Activated CD8-positive, alpha-beta memory T cell treated with anti-CD3 and anti-CD28 coated beads, Interleukin-2, amount 10 ng/mL, durations not matched to agents 7 days and 5 days (primary cell): ENCODE measurements at regions not wholly inside any gene's neighbourhood (a gene's known extent, or its start where the extent isn't known, plus 50 kb on each side); places are given as distances from the start of the nearest gene placed in this dataset.
"Not testable (repeated sequence)": the region's sequence is repeated elsewhere in the genome, so short reads cannot be mapped to it uniquely, and the experiment has no call there.

Experiments used
- ATAC-seq: fragments of 150-1000 bp; cut with Tn5 transposase; one replicate; pipeline ENCODE4 v1.10.0; 2021; ENCODE audit warnings: moderate library complexity
- CTCF ChIA-PET: fragments of 350-600 bp; sonication (Branson Sonifier 250); formaldehyde crosslinking; loops from one replicate; lab custom pipeline; 2021; ENCODE audit warnings: antibody characterized with exemption; lab: Charles Lee
- DNase-seq: peaks from one replicate; pipeline ENCODE4 v3.0.0-alpha.2; 2020
- H3K27ac Mint-ChIP-seq: one replicate; pipeline ENCODE4 v1.8.0; 2021; ENCODE audit warnings: mild to moderate bottlenecking, mixed read lengths
- H3K27me3 Mint-ChIP-seq: one replicate; pipeline ENCODE4 v1.8.0; 2021; ENCODE audit warnings: mixed read lengths
- H3K36me3 Mint-ChIP-seq: one replicate; pipeline ENCODE4 v1.8.0; 2021; ENCODE audit warnings: mild to moderate bottlenecking, mixed read lengths
- H3K4me1 Mint-ChIP-seq: one replicate; pipeline ENCODE4 v1.8.0; 2021; ENCODE audit warnings: mixed read lengths
- H3K4me3 Mint-ChIP-seq: one replicate; pipeline ENCODE4 v1.8.0; 2021; ENCODE audit warnings: mild to moderate bottlenecking, moderate library complexity, mixed read lengths
- H3K9me3 Mint-ChIP-seq: one replicate; pipeline ENCODE4 v1.8.0; 2022; ENCODE audit warnings: low read depth, mixed read lengths

DNA sequence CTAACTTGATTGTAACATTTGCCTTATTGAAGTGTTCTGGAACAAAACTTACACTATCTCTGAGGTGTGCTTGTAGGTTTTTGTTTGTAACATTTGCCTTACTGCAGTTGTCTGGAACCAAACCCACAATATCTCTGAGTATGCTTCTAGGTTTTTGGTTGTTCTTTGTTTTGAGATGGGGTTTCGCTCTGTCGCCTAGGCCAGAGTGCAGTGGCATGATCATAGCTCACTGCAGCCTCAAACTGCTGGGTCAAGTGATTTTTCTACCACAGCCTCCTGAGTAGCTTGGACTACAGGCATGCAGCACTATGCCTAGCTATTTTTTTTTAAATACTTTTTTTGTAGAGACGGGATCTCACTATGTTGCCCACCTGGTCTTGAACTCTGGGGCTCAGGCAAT, 1464.6 kb downstream of the FOXD4L5 start:
- CTCF ChIA-PET, H3K4me3 Mint-ChIP-seq, H3K27ac Mint-ChIP-seq, ATAC-seq, DNase-seq: not testable (repeated sequence)
- H3K9me3 Mint-ChIP-seq, result peaks cover 17% of the 10 kb centered on the region
- H3K27me3 Mint-ChIP-seq, result peaks cover 10% of the 10 kb centered on the region
- H3K4me1 Mint-ChIP-seq, result peaks cover 17% of the 10 kb centered on the region
- H3K36me3 Mint-ChIP-seq, result peaks cover 12% of the 10 kb centered on the region

DNA sequence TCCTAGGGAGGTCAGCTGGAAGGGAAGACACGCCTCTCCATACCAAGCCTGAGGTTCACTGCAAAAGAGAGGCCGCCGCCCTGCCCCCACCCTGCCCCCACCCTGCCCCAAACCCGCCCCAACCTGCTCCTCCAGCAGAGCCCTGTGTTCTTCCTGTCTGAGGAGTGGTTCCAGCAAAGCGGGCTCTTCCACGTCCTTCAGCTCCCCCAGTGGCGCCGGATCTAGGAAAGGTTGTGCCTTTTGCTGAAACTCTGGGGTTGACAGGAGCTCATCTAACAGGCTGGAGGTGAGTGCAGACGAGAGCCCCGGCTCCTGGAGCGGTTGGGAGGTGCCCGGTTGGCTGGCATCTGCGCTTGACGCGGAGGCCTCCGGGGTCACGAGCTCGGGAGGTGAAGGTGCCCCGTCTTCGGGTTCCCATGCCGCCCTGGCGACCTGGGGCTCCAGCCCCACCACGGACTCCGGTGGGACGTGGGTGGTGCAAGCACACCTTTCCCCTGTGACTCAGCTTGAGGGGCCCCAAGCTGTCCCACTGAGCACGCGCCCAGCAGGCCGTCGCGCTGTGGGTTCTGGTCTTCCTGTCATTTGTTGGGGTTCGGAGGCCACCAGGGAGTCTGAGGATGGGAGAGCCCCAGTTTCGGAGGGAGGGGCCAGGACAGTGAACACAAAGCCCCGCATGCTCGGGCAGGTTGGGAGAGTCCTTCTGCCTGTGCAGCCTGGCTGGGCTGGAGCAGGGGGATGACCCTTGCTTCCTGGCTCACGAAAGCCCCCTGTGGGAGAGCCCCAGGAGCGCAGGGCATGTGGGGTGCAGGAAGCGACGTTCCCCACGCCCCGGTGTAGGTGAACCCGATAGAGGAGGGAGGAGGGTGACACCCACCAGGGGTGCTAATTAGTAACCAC, 1467.1 kb downstream of the FOXD4L5 start:
- peak; percentile 68 for ATAC-seq
- H3K9me3 Mint-ChIP-seq, result peaks cover 11% of the 10 kb centered on the region
- H3K4me3 Mint-ChIP-seq, result peak overlapping the region; percentile 76
- H3K36me3 Mint-ChIP-seq, result peaks cover 6% of the 10 kb centered on the region
- CTCF ChIA-PET, result interaction anchor here (1.4 to 2.2 kb wide), 2 partner anchors 1015 to 1018 kb away, joined by 12 to 19 read pairs; no protein-coding TSS in a partner anchor
- H3K4me1 Mint-ChIP-seq, result peaks cover 17% of the 10 kb centered on the region
- peak overlapping the region; percentile 81 for H3K27ac Mint-ChIP-seq
- H3K27me3 Mint-ChIP-seq, result peaks cover 10% of the 10 kb centered on the region
- DNase-seq, result peak; percentile 89

DNA sequence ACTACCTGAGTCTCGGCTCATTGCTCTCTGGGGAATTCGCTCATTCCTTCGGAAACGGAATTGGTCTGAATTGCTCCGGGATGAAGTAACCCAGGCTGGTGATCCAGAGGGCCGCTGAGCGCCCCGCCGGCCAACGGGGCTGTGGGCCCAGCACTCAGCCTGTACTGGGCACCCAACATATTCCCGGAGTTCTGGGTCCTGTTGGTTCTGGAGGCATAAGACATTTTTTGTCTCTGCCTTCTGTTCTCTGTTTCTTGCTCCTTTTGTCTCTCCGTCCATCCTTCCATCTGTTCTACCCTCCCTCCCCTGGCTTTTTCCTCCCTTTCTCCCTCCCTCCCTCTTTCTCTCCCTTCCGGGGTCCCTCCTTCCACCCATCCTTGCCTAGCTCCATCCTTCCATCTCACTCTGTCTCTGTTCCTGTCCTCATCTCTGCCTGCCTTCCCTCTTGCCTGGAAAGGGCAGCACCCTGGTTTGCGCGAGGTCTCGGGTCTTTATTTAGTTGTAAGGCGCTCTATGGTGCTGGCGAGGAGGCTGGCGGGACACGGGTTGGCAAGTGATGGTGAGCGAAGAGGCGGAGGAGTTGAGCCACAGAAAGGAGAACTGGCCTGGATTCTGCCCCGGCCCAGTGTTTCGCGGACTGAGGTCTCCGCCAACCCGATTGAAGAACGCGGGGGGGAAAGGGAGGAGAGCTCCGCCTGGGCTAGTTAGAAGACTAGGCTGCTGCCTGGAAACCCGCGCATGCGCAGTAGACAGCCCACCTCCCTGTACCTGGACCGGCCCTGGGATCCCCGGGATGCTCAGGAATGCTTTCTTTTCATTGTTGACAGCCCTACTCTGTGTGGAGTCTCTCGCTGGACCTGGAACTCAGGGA, 1468.0 kb downstream of the FOXD4L5 start:
- CTCF ChIA-PET, result interaction anchor here (1.4 to 2.2 kb wide), 2 partner anchors 1014 to 1017 kb away, joined by 12 to 19 read pairs; no protein-coding TSS in a partner anchor
- peak overlapping the region; percentile 76 for H3K4me3 Mint-ChIP-seq
- H3K9me3 Mint-ChIP-seq, result peaks cover 10% of the 10 kb centered on the region
- DNase-seq (peak; percentile 88), ATAC-seq (peak; percentile 74)
- peaks cover 17% of the 10 kb centered on the region for H3K4me1 Mint-ChIP-seq
- H3K27me3 Mint-ChIP-seq, result peaks cover 10% of the 10 kb centered on the region
- peak overlapping the region; percentile 81 for H3K27ac Mint-ChIP-seq
- peaks cover 6% of the 10 kb centered on the region for H3K36me3 Mint-ChIP-seq

DNA sequence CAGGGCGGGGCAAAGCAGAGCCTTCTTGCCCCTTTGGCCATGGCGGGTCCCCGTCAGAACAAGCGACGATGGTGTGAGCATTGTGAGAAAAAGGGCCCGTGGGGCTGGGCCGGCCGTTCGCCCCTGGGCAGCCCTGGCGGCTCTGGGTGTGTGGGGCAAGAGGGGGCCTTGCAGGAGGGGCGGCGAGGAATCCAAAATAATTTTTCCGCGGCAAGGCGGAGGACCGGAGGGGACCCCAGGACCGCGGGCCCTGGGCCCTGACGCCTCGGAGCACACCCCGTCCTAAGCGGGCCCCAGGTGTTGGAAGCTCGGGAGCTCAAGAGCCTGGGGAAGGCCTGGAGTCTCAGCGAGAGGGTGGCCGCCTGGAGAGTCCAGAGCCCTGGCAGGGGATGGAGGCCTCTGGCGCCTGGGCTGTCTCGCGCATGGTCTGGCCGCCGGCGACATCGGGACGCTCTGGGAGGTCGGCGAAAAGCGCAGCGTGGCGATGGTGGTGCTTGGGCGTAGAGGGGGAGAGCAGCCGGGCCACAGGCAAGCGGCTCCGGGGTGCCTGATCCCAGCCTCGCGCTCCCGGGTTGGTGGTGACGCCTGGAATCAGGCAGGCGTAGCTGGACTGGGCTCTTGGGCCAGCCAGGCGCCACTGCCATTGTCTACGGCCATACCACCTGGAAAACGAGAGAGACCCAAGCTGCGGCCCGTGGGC, 1469.9 kb downstream of the FOXD4L5 start:
- H3K9me3 Mint-ChIP-seq, CTCF ChIA-PET, ATAC-seq, H3K36me3 Mint-ChIP-seq, H3K4me3 Mint-ChIP-seq, DNase-seq, H3K27ac Mint-ChIP-seq: not testable (repeated sequence)
- Mint-ChIP-seq H3K27me3 (peaks cover 10% of the 10 kb centered on the region), H3K4me1 (peaks cover 13% of the 10 kb centered on the region)

DNA sequence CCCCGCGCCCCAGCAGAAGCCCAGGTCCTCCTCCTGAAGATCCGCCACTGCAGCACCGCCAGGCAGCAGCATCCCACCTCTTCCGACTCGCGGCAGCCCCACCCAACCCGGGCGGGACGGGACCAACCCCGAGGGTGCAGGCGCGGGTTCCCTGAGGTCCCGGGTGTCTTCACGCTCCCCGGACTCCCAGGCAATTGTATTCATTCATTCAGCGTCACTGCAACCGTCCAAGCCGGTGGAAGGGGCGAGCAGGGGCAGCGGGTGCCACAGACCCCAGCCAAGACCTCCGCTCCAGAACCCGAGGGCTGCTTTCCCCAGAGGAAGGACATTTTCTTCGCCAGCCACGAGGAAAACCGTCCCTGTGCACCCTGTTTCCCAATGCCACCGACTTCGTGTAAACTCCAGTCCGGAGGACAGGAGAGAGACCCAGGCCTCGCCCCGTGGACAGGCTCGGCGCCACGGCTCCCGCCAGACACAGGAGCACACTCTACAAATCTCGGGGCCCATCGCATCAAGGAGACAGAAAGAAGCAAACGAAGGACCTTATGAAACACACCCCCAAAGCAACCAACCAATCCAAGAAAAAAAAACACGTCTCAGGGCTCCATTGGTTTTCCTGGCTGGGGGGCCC, 1471.5 kb downstream of the FOXD4L5 start:
- H3K36me3 Mint-ChIP-seq, H3K27ac Mint-ChIP-seq, ATAC-seq, H3K9me3 Mint-ChIP-seq, DNase-seq, CTCF ChIA-PET: not testable (repeated sequence)
- Mint-ChIP-seq H3K4me3 (peak overlapping the region; percentile 23), H3K27me3 (peaks cover 10% of the 10 kb centered on the region), H3K4me1 (peaks cover 13% of the 10 kb centered on the region)

DNA sequence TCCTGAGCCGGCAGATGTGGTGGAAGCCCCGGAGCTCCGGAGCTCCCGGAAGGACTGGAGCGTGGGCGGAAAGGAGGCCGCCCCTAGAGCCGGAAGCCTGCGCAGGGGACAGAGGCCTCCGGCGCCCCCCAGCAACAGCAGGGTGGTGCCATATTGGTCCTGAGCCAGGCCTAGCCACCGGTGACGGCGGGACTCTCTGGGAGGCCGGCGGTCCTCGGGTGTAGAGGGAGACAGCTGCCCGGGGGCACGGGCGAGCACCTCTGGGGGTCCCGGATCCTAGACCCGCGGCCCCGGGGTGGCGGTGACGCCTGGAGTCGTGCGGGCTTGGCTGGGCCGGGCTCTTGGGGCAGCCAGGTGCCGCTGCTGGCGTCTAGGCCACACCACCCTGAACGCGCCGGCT, 1472.2 kb downstream of the FOXD4L5 start:
- DNase-seq, CTCF ChIA-PET, H3K4me1 Mint-ChIP-seq, H3K27me3 Mint-ChIP-seq, H3K4me3 Mint-ChIP-seq, H3K27ac Mint-ChIP-seq, H3K36me3 Mint-ChIP-seq: not testable (repeated sequence)
- H3K9me3 Mint-ChIP-seq, result peaks cover 10% of the 10 kb centered on the region
- ATAC-seq, result peak; percentile 79

DNA sequence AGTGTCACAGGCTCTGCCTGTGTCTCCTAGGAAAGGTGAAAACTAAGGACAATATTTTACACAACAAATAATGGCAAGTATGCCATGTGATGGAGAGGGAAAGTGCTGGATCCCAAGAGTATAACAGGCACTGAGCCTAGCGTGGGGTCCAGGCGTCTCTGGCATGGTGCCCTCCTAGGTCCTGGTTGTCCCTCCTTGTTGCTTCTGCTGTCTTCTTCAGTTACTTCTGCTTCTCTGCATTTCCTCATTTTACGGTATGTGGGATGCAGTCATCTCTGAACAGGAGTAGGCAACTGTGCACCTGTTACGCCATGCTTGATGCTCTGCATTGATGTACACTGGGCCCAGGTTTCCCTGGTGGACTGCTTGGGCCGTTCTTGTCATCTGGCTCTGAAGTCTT, 1480.8 kb downstream of the FOXD4L5 start:
- H3K36me3 Mint-ChIP-seq, ATAC-seq, CTCF ChIA-PET, H3K4me1 Mint-ChIP-seq, DNase-seq, H3K4me3 Mint-ChIP-seq, H3K27me3 Mint-ChIP-seq, H3K27ac Mint-ChIP-seq: not testable (repeated sequence)
- peaks cover 16% of the 10 kb centered on the region for H3K9me3 Mint-ChIP-seq

DNA sequence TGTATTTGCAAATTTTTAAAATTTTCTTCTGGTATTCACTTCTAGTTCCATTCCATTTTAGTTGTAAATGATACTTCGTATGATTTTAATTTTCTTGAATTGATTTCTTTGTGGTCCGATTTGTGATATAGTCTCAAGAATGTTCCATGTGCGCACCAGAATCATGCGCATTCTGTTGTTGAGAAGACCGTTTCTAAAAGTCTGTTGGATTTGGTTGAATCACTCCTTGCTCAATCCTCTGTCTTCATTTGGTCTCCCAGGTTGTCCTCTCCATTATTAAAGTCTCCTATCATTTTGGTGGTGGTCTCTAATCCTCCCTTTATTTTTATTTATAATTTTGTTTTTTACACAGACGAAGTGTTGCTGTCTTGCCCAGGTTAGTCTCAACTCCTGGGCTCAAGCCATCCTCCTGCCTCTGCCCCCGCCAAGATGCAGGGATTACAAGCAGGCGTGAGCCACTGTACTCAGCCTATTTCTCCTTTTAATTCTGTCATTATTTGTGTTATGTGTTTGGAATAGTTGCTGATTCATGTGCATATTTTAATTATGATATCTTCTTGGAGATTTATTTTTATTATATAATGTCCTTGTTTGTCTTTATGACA, 1490.8 kb downstream of the FOXD4L5 start:
- ATAC-seq, DNase-seq, H3K4me1 Mint-ChIP-seq, H3K4me3 Mint-ChIP-seq, H3K27me3 Mint-ChIP-seq, CTCF ChIA-PET, H3K36me3 Mint-ChIP-seq, H3K27ac Mint-ChIP-seq: not testable (repeated sequence)
- peaks cover 16% of the 10 kb centered on the region for H3K9me3 Mint-ChIP-seq

DNA sequence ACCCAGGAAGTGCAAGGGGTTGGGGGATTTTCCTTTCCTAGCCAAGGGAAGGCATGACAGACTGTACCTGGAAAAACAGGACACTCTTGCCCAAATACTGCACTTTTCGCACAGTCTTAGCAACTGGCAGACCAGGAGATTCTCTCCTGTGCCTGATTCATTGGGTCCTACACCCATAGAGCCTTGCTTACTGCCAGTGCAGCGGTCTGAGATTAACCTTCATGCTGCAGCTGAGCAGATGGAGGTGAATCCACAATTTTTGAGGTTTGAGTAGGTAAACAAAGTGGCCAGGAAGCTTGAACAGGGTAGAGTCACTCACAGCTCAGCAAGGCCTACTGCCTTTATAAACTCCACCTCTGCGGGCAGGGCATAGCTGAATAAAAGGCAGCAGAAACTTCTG, 1497.6 kb downstream of the FOXD4L5 start:
- H3K27me3 Mint-ChIP-seq, CTCF ChIA-PET, H3K27ac Mint-ChIP-seq, H3K36me3 Mint-ChIP-seq, DNase-seq, H3K4me3 Mint-ChIP-seq, ATAC-seq, H3K4me1 Mint-ChIP-seq: not testable (repeated sequence)
- peaks cover 20% of the 10 kb centered on the region for H3K9me3 Mint-ChIP-seq

DNA sequence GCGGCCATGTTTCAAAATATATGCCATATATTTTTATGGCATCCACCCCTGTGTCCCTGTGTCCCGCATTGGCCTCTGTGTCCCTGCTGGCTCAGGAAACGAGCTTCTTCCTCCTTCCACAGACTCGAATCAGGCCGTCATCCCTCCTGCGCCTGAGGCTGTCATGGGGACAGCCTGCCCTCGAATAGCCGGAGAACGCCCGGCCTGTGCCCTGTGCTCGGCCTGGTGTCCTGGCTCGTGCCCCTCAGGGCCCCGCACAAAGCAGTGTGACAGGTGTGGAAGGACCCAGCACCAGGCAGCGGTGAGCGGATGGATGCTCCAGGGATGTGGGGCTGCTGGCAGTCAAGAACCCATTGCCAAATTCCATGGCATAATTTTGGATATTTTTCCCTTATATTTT, 1500.0 kb downstream of the FOXD4L5 start:
- CTCF ChIA-PET, H3K36me3 Mint-ChIP-seq, H3K27ac Mint-ChIP-seq, ATAC-seq, H3K4me3 Mint-ChIP-seq, H3K4me1 Mint-ChIP-seq, H3K27me3 Mint-ChIP-seq, DNase-seq: not testable (repeated sequence)
- peaks cover 15% of the 10 kb centered on the region for H3K9me3 Mint-ChIP-seq

DNA sequence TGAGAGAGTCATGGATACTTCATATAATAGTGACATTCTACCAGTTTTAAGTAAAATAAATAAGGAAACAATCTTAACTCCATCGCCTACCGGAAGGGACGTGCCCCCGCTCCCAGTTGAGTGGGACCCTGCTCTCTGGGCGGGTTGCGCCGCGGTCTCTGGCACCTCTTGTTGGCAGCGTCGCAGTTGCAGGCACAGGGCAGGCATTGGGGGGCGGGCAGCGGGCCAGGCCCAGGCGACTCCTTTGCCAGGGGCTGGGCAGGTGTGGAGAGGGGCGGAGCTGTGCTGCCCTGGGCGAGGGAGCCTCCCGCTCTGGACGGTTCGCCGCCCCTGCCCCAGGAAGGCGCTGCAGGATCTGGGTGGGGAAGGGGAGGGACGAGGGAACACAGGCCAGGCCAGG, 1500.6 kb downstream of the FOXD4L5 start:
- H3K4me3 Mint-ChIP-seq, H3K4me1 Mint-ChIP-seq, DNase-seq, H3K9me3 Mint-ChIP-seq, ATAC-seq, H3K27ac Mint-ChIP-seq, CTCF ChIA-PET, H3K27me3 Mint-ChIP-seq, H3K36me3 Mint-ChIP-seq: not testable (repeated sequence)

DNA sequence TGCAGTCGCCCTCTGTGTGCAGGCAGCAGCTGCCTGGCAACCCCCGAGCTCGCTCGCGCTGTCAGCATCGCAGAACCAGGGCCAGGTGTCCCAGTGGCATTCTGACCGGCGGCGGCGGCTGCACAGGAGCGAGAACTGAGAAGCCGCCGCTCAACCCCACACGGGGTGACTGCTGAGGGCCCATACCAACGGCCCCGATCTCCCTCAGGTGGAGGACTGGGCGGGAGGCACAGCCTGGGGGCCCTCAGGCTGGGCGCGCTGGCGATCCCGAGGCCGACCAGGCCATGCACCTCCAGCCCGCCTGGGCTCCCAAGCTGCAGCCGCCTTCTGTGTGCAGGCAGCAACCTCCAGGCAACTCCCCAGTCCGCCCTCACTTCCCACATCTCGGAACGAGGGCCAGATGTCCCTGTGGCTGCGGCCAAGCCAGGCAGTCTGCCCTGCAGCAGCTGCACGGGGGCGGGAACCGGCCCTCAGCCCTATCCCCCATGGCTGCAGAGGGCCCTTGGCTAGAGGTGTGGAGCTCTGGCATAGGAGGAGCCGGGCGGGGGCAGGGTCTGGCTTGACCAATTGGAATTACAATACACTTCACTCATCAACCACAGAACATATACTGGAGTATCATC, 1503.1 kb downstream of the FOXD4L5 start:
- H3K27ac Mint-ChIP-seq, CTCF ChIA-PET, H3K36me3 Mint-ChIP-seq, DNase-seq, H3K4me1 Mint-ChIP-seq, H3K9me3 Mint-ChIP-seq, H3K27me3 Mint-ChIP-seq, H3K4me3 Mint-ChIP-seq: not testable (repeated sequence)
- peak; percentile 40 for ATAC-seq
